ENCODE measurements at regions not wholly inside any gene's neighbourhood (a gene's known extent, or its start where the extent isn't known, plus 50 kb on each side); places are given as distances from the start of the nearest gene placed in this dataset.
"Not testable (repeated sequence)": the region's sequence is repeated elsewhere in the genome, so short reads cannot be mapped to it uniquely, and the experiment has no call there.

GRCh38 chr2:111439237-111439636, 318.5 kb downstream of the BCL2L11 start:
- TF ChIP-seq CTCF (conservative IDR thresholded peaks at IDR 0.05; ENCODE audit: low read depth, low read length); MAZ (IDR thresholded peaks at IDR 0.05; ENCODE audit: borderline replicate concordance, low read depth, low read length); SMC3 (IDR thresholded peaks at IDR 0.05; ENCODE audit: low read depth, low read length); POLR2A (IDR thresholded peaks at IDR 0.05; ENCODE audit: low read depth, low read length); RCOR1 (IDR thresholded peaks at IDR 0.05; ENCODE audit: insufficient replicate concordance, low read length); CEBPB (IDR thresholded peaks at IDR 0.05; ENCODE audit: low read depth, low read length); RFX5 (IDR thresholded peaks at IDR 0.05; ENCODE audit: low read depth, low read length); MXI1 (IDR thresholded peaks at IDR 0.05; ENCODE audit: borderline replicate concordance, low read depth, low read length); MAFK (IDR thresholded peaks at IDR 0.05; ENCODE audit: low read depth, low read length); NFE2L2 (IDR thresholded peaks at IDR 0.05; ENCODE audit: low read depth, low read length); ELK1 (IDR thresholded peaks at IDR 0.05; ENCODE audit: borderline replicate concordance, low read depth, low read length); BHLHE40 (IDR thresholded peaks at IDR 0.05; ENCODE audit: low read depth, low read length); USF2 (IDR thresholded peaks at IDR 0.05; ENCODE audit: low read depth, low read length); CHD1 (IDR thresholded peaks at IDR 0.05; ENCODE audit: low read depth, low read length): not testable (repeated sequence)
